Posterior vena cava (tissue), 2 donors: ENCODE measurements at regions not wholly inside any gene's neighbourhood (a gene's known extent, or its start where the extent isn't known, plus 50 kb on each side); places are given as distances from the start of the nearest gene placed in this dataset.
A peak's percentile ranks its signal among the peaks of the same experiment; 100 is the strongest.
"Not testable (repeated sequence)": the region's sequence is repeated elsewhere in the genome, so short reads cannot be mapped to it uniquely, and the experiment has no call there.

Experiments used
- DNase-seq: peaks from one replicate; pipeline ENCODE4 v3.0.0-alpha.2; 2020; ENCODE audit warnings: low spot score
- intact Hi-C, 2 donors: fragments of 100-400 bp; cut with DNase I; formaldehyde crosslinking; loops; one replicate each; pipeline versions ENCODE4 v1.14.1 to v1.14.2; 2022 to 2023
- donor health status: DM: yes; HTN: yes; CAD: no.
- donor health status: DM: yes; HTN: yes; CAD: no.

GRCh38 chr6:137701942-137702341 is 165.1 kb upstream of the TNFAIP3 start:
- no peak for DNase-seq
- intact Hi-C loops: loop anchor here (10.0 kb wide), 1 partner anchor 163 kb away; the partner anchor contains the start of gene TNFAIP3 (in 2 of the 2)

- no peak for DNase-seq
- intact Hi-C loops: loop anchor here (10.0 kb wide), 1 partner anchor 162 kb away; the partner anchor contains the start of gene TNFAIP3 (in 2 of the 2)
Measured at GRCh38 chr6:137702791-137703424, 164.2 kb upstream of the TNFAIP3 start.

GRCh38 chr6:137704802-137705159 is 162.3 kb upstream of the TNFAIP3 start:
- DNase-seq: no peak
- intact Hi-C loops: loop anchor here (5.0 to 10.0 kb wide), 2 partner anchors 160 to 243 kb away; partner anchors contain the start of gene TNFAIP3 (in 2 of the 2)

GRCh38 chr6:137705160-137706082 is 161.6 kb upstream of the TNFAIP3 start:
- DNase-seq: peak; percentile 89
- intact Hi-C loops: loop anchor here (5.0 to 10.0 kb wide), 2 partner anchors 159 to 242 kb away; partner anchors contain the start of gene TNFAIP3 (in 2 of the 2)

- intact Hi-C loops: loop anchor here (5.0 to 10.0 kb wide), 2 partner anchors 159 to 241 kb away; partner anchors contain the start of gene TNFAIP3 (in 2 of the 2)
- DNase-seq: no peak
Measured at GRCh38 chr6:137706083-137706750, 160.8 kb upstream of the TNFAIP3 start.

GRCh38 chr6:137707038-137707589 is 159.9 kb upstream of the TNFAIP3 start:
- no peak for DNase-seq
- intact Hi-C loops: loop anchor here (5.0 to 10.0 kb wide), 2 partner anchors 158 to 240 kb away; partner anchors contain the start of gene TNFAIP3 (in 2 of the 2)

GRCh38 chr6:137707590-137708360 is 159.3 kb upstream of the TNFAIP3 start:
- DNase-seq: peak; percentile 84
- intact Hi-C loops: loop anchor here (5.0 to 10.0 kb wide), 2 partner anchors 157 to 240 kb away; partner anchors contain the start of gene TNFAIP3 (in 2 of the 2)

GRCh38 chr6:137708481-137708880 is 158.6 kb upstream of the TNFAIP3 start:
- no peak for DNase-seq
- intact Hi-C loops: loop anchor here (5.0 to 10.0 kb wide), 2 partner anchors 156 to 239 kb away; partner anchors contain the start of gene TNFAIP3 (in 2 of the 2)

- intact Hi-C loops: loop anchor here (5.0 to 10.0 kb wide), 2 partner anchors 155 to 238 kb away; partner anchors contain the start of gene TNFAIP3 (in 2 of the 2)
- no peak for DNase-seq
Measured at GRCh38 chr6:137709424-137710236, 157.4 kb upstream of the TNFAIP3 start.

GRCh38 chr6:137711972-137712371 is 155.1 kb upstream of the TNFAIP3 start:
- DNase-seq: no peak
- intact Hi-C loops: no loop called here

GRCh38 chr6:137712587-137712986 is 154.5 kb upstream of the TNFAIP3 start:
- DNase-seq: no peak
- intact Hi-C loops: no loop called here

- intact Hi-C loops: no loop called here
- DNase-seq: no peak
Measured at GRCh38 chr6:137715589-137716045, 151.4 kb upstream of the TNFAIP3 start.

GRCh38 chr6:137717074-137718073 is 149.7 kb upstream of the TNFAIP3 start:
- DNase-seq: no peak
- intact Hi-C loops: no loop called here

- intact Hi-C loops, DNase-seq: not testable (repeated sequence)
Measured at GRCh38 chr6:137718903-137719302, 148.2 kb upstream of the TNFAIP3 start.

- no peak for DNase-seq
- intact Hi-C loops: no loop called here
Measured at GRCh38 chr6:137722749-137723272, 144.2 kb upstream of the TNFAIP3 start.
